Smooth muscle cell (in vitro differentiated cells): ENCODE measurements at regions not wholly inside any gene's neighbourhood (a gene's known extent, or its start where the extent isn't known, plus 50 kb on each side); places are given as distances from the start of the nearest gene placed in this dataset.

ENCODE experiments used
- DNase-seq: peaks from one replicate; lab custom pipeline; 2025; ENCODE audit not compliant: unreplicated experiment; lab: John Stamatoyannopoulos, UW
- H2AFZ ChIP-seq: fragments of 200-600 bp; sonication (generic); 2 replicates; pipeline ENCODE4 v1.6.0; 2016; ENCODE audit warnings: antibody characterized with exemption, low read depth, mild to moderate bottlenecking
- H3F3A ChIP-seq: fragments of 200-600 bp; sonication (generic); 2 replicates; pipeline ENCODE4 v1.6.0; 2017; ENCODE audit warnings: antibody characterized with exemption, low read depth
- H3K27ac ChIP-seq: fragments of 200-600 bp; sonication (generic); 2 replicates; pipeline ENCODE4 v1.5.1; 2016; ENCODE audit warnings: low read depth, mild to moderate bottlenecking
- H3K27me3 ChIP-seq: fragments of 200-600 bp; sonication (generic); 2 replicates; pipeline ENCODE4 v1.6.1; 2016; ENCODE audit warnings: low read depth, mild to moderate bottlenecking
- H3K36me3 ChIP-seq: fragments of 200-600 bp; sonication (generic); 2 replicates; pipeline ENCODE4 v1.5.1; 2016; ENCODE audit warnings: low read depth
- H3K4me1 ChIP-seq: fragments of 200-600 bp; sonication (generic); 2 replicates; pipeline ENCODE4 v1.5.1; 2016; ENCODE audit warnings: low read depth
- H3K4me2 ChIP-seq: fragments of 200-600 bp; sonication (generic); 2 replicates; pipeline ENCODE4 v1.6.0; 2016; ENCODE audit warnings: mild to moderate bottlenecking
- H3K4me3 ChIP-seq: fragments of 200-600 bp; sonication (generic); 2 replicates; pipeline ENCODE4 v1.5.1; 2016; ENCODE audit warnings: mild to moderate bottlenecking
- H3K79me2 ChIP-seq: fragments of 200-600 bp; sonication (generic); 2 replicates; pipeline ENCODE4 v1.6.0; 2016; ENCODE audit warnings: low read depth, mild to moderate bottlenecking
- H3K9ac ChIP-seq: fragments of 200-600 bp; sonication (generic); 2 replicates; pipeline ENCODE4 v1.6.0; 2016; ENCODE audit warnings: low read depth
- H3K9me3 ChIP-seq: fragments of 200-600 bp; sonication (generic); replicated peaks from 2 replicates; pipeline ENCODE4 v1.5.1; 2016; ENCODE audit warnings: low read depth
- H4K20me1 ChIP-seq: fragments of 200-600 bp; sonication (generic); 2 replicates; pipeline ENCODE4 v1.6.0; 2016; ENCODE audit warnings: low read depth
- WGBS: methylation state at CpG from one replicate; pipeline ENCODE4 v1.1.7; 2016; ENCODE audit warnings: low lambda C conversion rate; 5-methylcytosine and 5-hydroxymethylcytosine counted together
- TF ChIP-seq, protein P1 (sequence below): fragments of 200-600 bp; sonication (generic); IDR thresholded peaks from 2 replicates; pipeline ENCODE4 v1.5.1; 2017; ENCODE audit warnings: borderline replicate concordance, mild to moderate bottlenecking, antibody characterized with exemption; ENCODE audit not compliant: insufficient read depth, poor library complexity, severe bottlenecking

DNA sequence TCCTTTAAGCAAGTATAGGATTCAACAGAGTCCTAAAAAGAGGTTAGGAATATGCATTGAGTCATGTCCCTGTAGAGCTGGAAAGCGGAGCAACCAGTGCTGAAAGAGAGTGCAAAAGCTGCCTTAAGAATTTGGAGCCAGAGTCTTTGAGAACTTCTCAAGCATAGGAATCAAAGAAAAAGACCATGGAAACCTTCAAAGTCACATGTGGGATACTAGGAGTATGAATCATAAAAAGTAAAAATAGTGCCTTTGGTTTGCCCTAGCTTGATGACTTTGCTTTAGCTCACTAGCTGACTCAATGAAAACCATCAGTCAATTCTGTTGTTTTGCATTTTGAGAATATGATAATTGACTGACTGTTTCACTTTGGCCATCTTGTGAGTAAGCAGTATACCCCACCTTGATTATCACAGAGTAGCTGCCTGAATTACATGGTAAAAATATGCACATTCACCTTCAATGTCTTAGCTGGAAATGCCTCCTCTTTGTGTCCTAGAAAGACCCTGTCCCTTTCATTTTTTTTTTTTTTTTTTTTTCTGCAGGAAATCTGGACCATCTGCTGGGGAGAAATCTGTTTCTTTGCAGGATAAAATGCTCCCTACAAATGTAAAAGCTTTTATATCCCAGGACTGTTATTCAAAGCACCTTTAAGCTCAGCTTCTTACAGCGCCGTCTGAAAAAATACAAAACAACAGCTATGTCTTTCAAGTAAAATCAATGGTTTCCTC is 248.6 kb upstream of the KRR1 start:
- Histone ChIP-seq H4K20me1 (no peaks in the 10 kb centered on the region), H3K79me2 (no peaks in the 10 kb centered on the region), H3F3A (peaks cover 6% of the 10 kb centered on the region), H3K4me3 (no peak overlapping the region), H3K9ac (no peak overlapping the region), H3K4me2 (peak overlapping the region; percentile 68), H3K4me1 (no peaks in the 10 kb centered on the region), H2AFZ (peak overlapping the region; percentile 9), H3K27me3 (no peaks in the 10 kb centered on the region), H3K9me3 (no peaks in the 10 kb centered on the region), H3K36me3 (no peaks in the 10 kb centered on the region), H3K27ac (peak overlapping the region; percentile 84)
- TF ChIP-seq, protein P1, sequence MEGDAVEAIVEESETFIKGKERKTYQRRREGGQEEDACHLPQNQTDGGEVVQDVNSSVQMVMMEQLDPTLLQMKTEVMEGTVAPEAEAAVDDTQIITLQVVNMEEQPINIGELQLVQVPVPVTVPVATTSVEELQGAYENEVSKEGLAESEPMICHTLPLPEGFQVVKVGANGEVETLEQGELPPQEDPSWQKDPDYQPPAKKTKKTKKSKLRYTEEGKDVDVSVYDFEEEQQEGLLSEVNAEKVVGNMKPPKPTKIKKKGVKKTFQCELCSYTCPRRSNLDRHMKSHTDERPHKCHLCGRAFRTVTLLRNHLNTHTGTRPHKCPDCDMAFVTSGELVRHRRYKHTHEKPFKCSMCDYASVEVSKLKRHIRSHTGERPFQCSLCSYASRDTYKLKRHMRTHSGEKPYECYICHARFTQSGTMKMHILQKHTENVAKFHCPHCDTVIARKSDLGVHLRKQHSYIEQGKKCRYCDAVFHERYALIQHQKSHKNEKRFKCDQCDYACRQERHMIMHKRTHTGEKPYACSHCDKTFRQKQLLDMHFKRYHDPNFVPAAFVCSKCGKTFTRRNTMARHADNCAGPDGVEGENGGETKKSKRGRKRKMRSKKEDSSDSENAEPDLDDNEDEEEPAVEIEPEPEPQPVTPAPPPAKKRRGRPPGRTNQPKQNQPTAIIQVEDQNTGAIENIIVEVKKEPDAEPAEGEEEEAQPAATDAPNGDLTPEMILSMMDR: no peak
- WGBS: 61% methylated on average over 3 of the region's 3 CpGs
- no peak for DNase-seq

GRCh38 chr12:75759196-75759595 is 247.8 kb upstream of the KRR1 start:
- peak overlapping the region; percentile 68 for H3K4me2 ChIP-seq
- 85% methylated on average over 4 of the region's 4 CpGs for WGBS
- no peak overlapping the region for H3K9ac ChIP-seq
- H3K4me1 ChIP-seq: no peaks in the 10 kb centered on the region
- H3K27me3 ChIP-seq: no peaks in the 10 kb centered on the region
- H3F3A ChIP-seq: peaks cover 6% of the 10 kb centered on the region
- no peaks in the 10 kb centered on the region for H3K79me2 ChIP-seq
- TF ChIP-seq, protein P1: no peak
- H4K20me1 ChIP-seq: no peaks in the 10 kb centered on the region
- H3K9me3 ChIP-seq: no peaks in the 10 kb centered on the region
- DNase-seq: no peak
- H2AFZ ChIP-seq: no peak overlapping the region
- H3K27ac ChIP-seq: peak overlapping the region; percentile 84
- H3K36me3 ChIP-seq: no peaks in the 10 kb centered on the region
- no peak overlapping the region for H3K4me3 ChIP-seq

- Histone ChIP-seq H2AFZ (no peak overlapping the region), H3K4me2 (no peak overlapping the region), H4K20me1 (no peaks in the 10 kb centered on the region), H3K4me1 (no peaks in the 10 kb centered on the region), H3K4me3 (no peak overlapping the region), H3F3A (peaks cover 6% of the 10 kb centered on the region), H3K27ac (no peak overlapping the region), H3K79me2 (no peaks in the 10 kb centered on the region), H3K36me3 (no peaks in the 10 kb centered on the region), H3K27me3 (no peaks in the 10 kb centered on the region), H3K9me3 (no peaks in the 10 kb centered on the region), H3K9ac (no peak overlapping the region)
- 87% methylated on average over 3 of the region's 3 CpGs for WGBS
- DNase-seq: no peak
- TF ChIP-seq, protein P1: no peak
Measured at GRCh38 chr12:75756771-75757170, 245.4 kb upstream of the KRR1 start.

DNA sequence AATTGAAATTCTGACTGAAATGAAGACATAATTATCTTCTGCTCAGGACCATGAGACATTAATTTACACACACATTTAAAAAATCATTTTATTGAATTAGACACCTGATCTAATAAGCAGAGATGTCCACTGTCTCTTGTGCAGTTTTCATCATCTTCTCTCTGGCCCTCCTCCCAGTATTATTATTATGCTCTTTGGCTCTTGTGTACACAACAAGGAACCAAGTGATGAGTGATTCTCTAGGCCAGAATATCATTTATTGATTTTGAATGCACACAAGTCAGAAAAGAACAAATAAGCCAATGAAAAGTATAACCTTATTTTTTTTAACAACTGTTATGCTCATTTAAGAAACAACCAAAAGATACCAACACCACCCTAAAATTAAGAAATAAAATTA is 244.7 kb upstream of the KRR1 start:
- H3K27me3 ChIP-seq: no peaks in the 10 kb centered on the region
- TF ChIP-seq, protein P1: no peak
- peaks cover 9% of the 10 kb centered on the region for H3F3A ChIP-seq
- no peak overlapping the region for H3K9ac ChIP-seq
- no peaks in the 10 kb centered on the region for H3K36me3 ChIP-seq
- H3K4me1 ChIP-seq: no peaks in the 10 kb centered on the region
- no peaks in the 10 kb centered on the region for H3K79me2 ChIP-seq
- no peaks in the 10 kb centered on the region for H4K20me1 ChIP-seq
- no peaks in the 10 kb centered on the region for H3K9me3 ChIP-seq
- no peak overlapping the region for H3K4me3 ChIP-seq
- no peak overlapping the region for H3K4me2 ChIP-seq
- no peak overlapping the region for H2AFZ ChIP-seq
- no peak for DNase-seq
- H3K27ac ChIP-seq: no peak overlapping the region
